HL-60 (cell line): ENCODE measurements at regions not wholly inside any gene's neighbourhood (a gene's known extent, or its start where the extent isn't known, plus 50 kb on each side); places are given as distances from the start of the nearest gene placed in this dataset.

Source experiments
- GABPA ChIP-seq: IDR thresholded peaks from 2 replicates; pipeline ENCODE4 v1.6.1; 2012; ENCODE audit warnings: low read depth
- POLR2AphosphoS5 ChIP-seq: IDR thresholded peaks from 2 replicates; pipeline ENCODE4 v1.6.1; 2012; ENCODE audit warnings: low read depth
- SPI1 ChIP-seq: IDR thresholded peaks from 2 replicates; pipeline ENCODE4 v1.6.1; 2012; ENCODE audit warnings: low read depth, mild to moderate bottlenecking, borderline replicate concordance
- TF ChIP-seq, protein P1 (sequence below): IDR thresholded peaks from one replicate; pipeline ENCODE4 v1.5.1; 2011; ENCODE audit warnings: low read length, control low read depth, inconsistent platforms; ENCODE audit not compliant: insufficient read depth
- TF ChIP-seq, protein P2 (sequence below): IDR thresholded peaks from 2 replicates; pipeline ENCODE4 v1.6.1; 2012; ENCODE audit warnings: low read depth; ENCODE audit not compliant: insufficient replicate concordance

DNA sequence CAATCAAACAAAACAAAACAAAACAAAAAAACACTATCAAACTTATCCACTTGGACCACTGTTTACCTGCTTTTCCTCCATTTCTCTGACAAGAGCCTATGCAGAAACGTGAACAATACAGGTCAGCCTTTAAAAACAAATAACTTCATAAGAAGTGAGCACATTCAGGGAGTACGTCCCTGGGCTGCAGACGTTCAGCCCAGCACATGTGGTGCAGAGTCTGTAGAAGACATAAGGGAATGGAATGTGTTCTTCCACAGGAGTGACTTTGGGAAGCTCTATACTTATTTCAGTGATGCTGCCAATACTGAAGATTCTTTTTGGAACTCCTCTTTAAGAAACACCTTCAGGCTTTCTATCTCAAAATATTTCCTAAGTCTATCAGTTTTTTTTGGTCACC is 120.6 kb downstream of the SPRY1 start:
- TF ChIP-seq, protein P1, sequence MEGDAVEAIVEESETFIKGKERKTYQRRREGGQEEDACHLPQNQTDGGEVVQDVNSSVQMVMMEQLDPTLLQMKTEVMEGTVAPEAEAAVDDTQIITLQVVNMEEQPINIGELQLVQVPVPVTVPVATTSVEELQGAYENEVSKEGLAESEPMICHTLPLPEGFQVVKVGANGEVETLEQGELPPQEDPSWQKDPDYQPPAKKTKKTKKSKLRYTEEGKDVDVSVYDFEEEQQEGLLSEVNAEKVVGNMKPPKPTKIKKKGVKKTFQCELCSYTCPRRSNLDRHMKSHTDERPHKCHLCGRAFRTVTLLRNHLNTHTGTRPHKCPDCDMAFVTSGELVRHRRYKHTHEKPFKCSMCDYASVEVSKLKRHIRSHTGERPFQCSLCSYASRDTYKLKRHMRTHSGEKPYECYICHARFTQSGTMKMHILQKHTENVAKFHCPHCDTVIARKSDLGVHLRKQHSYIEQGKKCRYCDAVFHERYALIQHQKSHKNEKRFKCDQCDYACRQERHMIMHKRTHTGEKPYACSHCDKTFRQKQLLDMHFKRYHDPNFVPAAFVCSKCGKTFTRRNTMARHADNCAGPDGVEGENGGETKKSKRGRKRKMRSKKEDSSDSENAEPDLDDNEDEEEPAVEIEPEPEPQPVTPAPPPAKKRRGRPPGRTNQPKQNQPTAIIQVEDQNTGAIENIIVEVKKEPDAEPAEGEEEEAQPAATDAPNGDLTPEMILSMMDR, result no peak
- TF ChIP-seq POLR2AphosphoS5, result no peak
- TF ChIP-seq, protein P2, sequence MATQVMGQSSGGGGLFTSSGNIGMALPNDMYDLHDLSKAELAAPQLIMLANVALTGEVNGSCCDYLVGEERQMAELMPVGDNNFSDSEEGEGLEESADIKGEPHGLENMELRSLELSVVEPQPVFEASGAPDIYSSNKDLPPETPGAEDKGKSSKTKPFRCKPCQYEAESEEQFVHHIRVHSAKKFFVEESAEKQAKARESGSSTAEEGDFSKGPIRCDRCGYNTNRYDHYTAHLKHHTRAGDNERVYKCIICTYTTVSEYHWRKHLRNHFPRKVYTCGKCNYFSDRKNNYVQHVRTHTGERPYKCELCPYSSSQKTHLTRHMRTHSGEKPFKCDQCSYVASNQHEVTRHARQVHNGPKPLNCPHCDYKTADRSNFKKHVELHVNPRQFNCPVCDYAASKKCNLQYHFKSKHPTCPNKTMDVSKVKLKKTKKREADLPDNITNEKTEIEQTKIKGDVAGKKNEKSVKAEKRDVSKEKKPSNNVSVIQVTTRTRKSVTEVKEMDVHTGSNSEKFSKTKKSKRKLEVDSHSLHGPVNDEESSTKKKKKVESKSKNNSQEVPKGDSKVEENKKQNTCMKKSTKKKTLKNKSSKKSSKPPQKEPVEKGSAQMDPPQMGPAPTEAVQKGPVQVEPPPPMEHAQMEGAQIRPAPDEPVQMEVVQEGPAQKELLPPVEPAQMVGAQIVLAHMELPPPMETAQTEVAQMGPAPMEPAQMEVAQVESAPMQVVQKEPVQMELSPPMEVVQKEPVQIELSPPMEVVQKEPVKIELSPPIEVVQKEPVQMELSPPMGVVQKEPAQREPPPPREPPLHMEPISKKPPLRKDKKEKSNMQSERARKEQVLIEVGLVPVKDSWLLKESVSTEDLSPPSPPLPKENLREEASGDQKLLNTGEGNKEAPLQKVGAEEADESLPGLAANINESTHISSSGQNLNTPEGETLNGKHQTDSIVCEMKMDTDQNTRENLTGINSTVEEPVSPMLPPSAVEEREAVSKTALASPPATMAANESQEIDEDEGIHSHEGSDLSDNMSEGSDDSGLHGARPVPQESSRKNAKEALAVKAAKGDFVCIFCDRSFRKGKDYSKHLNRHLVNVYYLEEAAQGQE, result no peak
- TF ChIP-seq GABPA, result no peak
- TF ChIP-seq SPI1, result no peak
